ENCODE measurements at regions not wholly inside any gene's neighbourhood (a gene's known extent, or its start where the extent isn't known, plus 50 kb on each side); places are given as distances from the start of the nearest gene placed in this dataset.

GRCh38 chr5:155181542-155181941, 168.0 kb downstream of the KIF4B start:
- TF ChIP-seq CTCF (IDR thresholded peaks at IDR 0.05; ENCODE audit: control extremely low read depth in 1 of 3, insufficient read depth in 1 of 3, low read depth in 1 of 3, low read length in 3 of 3): no peak
- TF ChIP-seq MAX (IDR thresholded peaks at IDR 0.05): no peak
- TF ChIP-seq SRF (IDR thresholded peaks at IDR 0.05; ENCODE audit: low read depth, low read length): no peak
- TF ChIP-seq CHD2 (IDR thresholded peaks at IDR 0.05; ENCODE audit: low read length): no peak
- no peak for TF ChIP-seq POLR2AphosphoS5 (IDR thresholded peaks at IDR 0.05; ENCODE audit: low read depth, low read length)
- TF ChIP-seq RXRA (IDR thresholded peaks at IDR 0.05; ENCODE audit: insufficient read depth, low read depth, low read length): no peak

All from H1 (cell line).